DMS53 treated with DMSO at 0.1 percent for 48 hours (cell line): ENCODE measurements at regions not wholly inside any gene's neighbourhood (a gene's known extent, or its start where the extent isn't known, plus 50 kb on each side); places are given as distances from the start of the nearest gene placed in this dataset.

ENCODE experiments used
- DNase-seq: peaks from one replicate; lab custom pipeline; 2025; ENCODE audit not compliant: unreplicated experiment; lab: John Stamatoyannopoulos, UW

DNA sequence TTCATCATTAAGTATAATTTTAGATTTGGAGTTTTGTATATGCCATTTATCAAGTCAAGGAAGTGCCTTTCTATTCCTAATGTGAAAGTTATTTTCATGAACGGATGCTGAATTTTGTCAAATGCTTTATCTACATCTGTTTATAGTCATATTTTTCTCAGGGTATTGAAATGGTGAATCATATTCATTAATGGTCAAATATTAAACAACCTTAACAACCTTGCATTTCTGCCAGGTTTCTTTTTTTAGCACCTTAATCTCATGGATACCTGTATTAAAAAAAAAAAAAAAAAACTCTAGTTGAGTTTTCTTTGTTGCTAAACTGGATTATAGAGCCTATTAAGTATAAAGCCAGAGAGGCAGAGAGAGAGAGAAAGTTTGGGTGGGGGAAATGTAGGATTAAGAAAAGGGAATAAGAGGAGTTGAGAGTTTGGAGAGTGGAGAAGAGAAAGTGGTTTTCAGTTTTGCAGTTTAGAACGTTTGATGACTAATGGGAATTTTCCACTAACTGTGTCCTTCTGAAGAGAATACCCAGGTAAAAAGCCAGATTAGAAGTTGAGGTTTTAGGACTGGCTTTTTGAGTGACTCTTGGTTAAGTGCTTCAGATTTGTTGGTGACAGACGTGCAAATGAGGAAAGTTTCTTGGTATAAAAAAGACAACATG is 305.0 kb downstream of the HLX start:
- no peak for DNase-seq

- no peak for DNase-seq
Observed at GRCh38 chr1:221187174-221187573, 307.9 kb downstream of the HLX start.

DNA sequence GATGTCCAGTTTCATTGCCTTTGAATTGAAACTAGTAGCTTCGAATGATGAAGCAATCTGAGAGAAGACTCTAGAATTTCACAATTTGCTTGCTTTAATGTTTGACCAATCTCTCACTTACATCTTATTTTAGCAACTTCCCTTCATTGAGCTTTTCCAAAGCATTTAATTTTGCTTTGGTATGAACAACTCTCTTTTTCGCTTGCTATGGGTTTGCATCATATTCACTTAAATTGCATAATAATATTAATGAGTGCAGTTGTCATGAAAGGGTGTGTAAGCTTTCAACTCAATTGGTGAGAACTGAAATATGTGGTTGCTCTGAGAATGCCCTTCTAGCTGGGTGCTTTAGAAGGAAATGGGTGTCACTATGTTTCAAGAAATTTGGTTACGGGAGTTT is 309.2 kb downstream of the HLX start:
- DNase-seq, result no peak

DNA sequence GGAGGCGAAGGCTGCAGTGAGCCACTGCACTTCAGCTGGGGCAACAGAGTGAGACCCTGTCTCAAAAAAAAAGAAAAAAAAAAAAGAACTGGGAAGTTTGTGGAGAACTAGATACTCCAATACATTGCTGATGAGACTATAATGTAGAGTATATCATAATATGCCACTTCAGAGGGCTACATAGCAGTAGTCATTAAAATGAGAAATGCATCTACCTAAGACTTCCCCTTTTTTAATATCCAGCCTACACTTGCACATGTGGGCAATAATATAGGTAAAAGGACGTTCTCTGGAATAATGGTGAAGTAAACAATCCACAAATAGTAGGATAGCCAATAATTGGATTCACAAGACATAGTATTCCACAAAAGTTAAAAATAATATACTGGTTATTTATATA is 311.0 kb downstream of the HLX start:
- DNase-seq, result no peak

DNA sequence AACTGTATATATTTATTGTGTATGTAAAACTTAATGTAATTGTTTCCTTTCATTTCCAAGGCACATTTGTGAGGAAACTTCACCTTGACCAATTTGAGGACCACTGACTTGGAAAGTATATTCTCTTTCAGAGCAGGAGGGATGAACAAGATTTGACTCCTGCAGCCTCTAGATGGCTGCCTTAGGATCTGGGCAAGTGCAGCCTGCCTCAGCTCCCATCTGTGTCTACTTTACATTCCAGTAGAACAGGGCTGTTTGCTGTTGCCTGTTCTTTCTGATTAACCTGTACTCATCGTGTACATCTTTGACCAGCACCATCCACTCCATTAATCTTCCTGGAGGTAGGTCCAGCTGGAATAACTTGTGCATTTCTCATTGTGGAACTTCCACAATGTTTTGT is 312.8 kb downstream of the HLX start:
- no peak for DNase-seq

DNA sequence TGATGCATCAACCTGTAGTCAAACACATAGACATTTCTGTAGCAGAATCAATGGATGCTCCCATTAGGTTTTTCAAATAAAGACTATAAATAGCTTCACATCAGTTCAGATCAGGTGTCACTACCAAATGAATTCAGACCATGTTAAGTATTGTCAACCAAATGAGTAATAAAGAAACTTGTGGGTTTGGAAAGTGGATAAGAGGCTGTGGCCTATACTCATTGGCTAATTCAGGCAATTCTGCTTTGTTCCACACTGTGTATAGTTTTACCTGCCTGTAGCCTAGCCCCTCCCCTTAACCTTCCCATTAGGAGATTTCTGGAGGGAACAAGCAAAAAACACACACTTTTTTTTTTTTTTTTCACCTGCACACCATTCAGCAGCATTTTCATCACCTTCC is 321.2 kb downstream of the HLX start:
- DNase-seq, result no peak

- DNase-seq, result no peak
Observed at GRCh38 chr1:221201773-221202172, 322.5 kb downstream of the HLX start.

DNA sequence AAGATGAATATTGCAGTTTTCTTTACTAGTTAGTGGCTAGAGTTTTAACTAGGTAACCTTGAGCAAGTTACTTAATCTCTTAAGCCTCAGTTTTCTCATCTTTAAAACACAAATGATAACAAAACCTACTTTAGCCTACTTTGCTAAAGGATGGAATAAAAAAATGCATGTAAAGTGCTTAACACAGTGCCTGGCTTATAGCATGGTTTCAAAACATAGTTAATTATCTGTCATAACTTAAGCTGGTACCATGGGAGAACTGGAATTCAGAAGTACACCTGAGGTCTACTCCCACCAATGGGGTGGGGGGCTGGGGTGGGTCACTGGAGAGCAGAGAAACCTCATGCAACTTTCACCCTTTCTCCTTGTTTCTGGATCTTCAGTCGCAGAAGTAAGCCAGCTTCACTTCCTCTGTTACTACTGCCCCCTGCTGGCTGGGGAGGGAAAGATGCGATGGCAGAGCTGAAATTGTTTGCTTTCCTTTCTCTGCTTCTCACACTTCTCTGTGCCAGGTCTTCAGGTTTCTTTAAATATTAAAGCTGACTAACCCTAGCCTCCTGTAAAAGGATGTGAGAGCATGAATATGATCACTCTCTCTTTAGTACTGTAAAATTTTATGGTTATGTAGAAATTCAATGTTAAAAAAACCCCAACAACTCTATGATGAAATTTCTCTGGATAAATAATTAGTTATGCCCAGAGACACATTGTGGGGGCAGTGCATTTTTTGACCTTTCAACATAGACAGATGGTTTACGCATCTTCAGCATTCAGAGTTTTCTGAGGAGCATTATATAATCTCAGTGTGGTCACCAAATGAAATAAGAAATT is 324.2 kb downstream of the HLX start:
- DNase-seq, result peak; percentile 75

DNA sequence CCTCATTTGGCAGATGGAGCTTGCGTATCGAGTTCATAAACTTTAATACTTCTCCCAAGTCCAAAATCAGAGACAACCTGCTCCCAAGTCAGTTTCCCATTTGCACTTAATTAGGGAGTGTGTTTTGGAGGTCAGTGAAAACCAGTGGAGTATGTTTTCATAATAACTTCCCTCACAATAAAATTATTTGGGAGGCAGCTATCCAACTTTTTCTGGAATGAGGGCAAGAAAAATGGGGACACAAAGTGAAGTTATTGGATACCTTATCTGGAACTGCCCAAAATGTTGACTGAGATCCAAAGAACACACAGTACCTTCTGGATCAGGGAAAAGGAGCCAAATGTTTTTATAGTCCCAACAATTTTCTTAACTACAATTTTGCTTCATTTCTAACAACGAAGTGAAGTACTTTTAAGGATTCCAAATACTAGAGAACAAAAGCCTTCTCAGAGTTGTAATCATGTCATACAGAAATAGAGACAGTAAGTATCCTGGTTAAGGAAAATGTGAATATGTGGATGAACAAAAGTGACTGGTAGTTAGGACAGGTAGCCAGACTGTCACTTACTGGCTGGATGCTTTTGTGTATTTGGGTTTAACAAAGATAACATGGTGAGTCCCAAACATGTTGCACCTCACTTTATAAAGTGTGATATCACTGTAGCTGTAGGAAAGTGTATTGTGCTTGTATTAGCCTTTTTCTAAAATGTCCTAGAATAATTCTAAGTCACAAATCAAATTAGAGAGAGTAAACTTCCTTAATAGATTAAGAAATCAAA is 325.0 kb downstream of the HLX start:
- no peak for DNase-seq

GRCh38 chr1:221206076-221206475 is 326.8 kb downstream of the HLX start:
- no peak for DNase-seq

GRCh38 chr1:221212926-221213325 is 333.7 kb downstream of the HLX start:
- no peak for DNase-seq

GRCh38 chr1:221217029-221217428 is 337.8 kb downstream of the HLX start:
- peak; percentile 78 for DNase-seq

DNA sequence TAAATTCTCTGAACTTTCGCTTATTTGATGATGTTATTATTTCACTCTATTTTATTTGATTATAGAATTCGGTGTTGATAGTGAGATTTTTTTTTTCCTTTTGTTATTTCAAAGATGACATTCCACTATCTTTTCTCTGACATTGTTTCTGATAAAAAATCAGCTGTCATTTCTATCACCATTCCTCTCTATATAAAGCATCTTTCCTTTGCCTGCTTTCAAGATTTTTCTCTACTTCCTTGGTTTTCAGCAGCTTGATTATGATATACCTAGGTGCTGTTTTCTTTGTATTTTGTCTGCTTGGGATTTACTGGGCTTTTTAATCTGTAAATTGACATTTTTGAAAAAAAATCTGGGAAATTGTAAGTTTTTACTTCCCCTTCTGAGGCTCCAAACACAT is 344.0 kb downstream of the HLX start:
- no peak for DNase-seq

DNA sequence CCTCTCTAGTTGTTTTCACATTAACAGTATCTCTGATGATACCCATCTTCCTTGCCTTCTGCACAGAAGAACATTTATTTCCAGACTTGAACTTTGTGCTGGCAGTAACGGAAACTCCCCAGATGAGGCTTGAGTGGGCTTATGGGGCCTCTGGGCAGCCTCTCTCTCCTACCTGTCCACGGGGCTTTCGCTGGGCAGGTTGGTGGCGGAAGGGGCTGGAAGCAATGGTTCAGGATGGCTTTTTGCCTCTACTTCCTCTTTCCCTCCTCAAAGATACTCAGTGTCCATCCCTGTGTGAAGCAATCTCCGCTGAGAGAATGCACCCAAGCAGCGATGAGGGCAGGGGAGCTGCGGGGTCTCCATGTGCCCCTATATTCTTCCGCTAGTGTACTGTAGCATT is 348.2 kb downstream of the HLX start:
- DNase-seq, result no peak

DNA sequence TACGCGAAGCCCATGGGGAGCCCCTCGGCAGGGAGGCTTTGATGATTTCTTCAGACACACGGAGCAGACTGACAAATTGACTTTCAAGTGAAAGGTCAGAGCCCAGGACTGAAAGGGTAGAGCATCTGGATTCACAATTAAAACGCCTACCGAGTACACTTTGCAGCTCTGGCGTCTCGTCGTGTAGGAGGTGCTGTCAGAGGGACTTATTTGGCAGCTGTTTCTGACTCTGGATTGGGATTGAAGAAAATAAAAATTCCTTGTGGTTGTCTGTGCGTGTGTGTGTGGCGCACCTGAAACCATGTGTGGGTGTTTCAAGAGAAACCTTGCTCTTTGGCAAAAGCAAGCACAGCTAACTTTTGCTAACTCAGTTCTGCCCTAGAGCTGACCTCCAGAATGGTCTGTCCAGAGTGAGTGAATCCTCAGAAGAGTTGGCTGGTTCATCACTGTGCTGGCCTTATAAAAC is 348.7 kb downstream of the HLX start:
- DNase-seq, result no peak

- DNase-seq, result no peak
Observed at GRCh38 chr1:221228594-221228993, 349.4 kb downstream of the HLX start.

DNA sequence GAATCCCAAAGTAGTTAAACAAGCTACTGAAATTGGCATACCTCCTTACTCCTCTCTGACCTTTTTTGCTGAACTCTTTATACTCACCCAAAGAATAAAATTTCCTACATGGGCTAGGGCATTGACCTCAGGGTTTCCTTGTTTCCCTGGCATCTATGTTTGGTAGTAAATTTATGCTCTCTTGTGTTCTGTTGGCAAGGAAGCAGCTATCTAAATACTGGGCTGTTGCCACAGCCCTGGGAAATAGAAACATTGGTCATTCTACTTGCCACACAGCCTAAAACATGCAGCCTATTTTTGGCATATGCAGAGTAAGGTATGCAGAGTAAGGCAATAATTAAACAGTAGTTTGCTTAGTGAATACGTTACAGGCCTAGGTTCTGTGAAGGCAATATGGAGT is 351.4 kb downstream of the HLX start:
- no peak for DNase-seq

- no peak for DNase-seq
Observed at GRCh38 chr1:221234791-221235190, 355.5 kb downstream of the HLX start.

DNA sequence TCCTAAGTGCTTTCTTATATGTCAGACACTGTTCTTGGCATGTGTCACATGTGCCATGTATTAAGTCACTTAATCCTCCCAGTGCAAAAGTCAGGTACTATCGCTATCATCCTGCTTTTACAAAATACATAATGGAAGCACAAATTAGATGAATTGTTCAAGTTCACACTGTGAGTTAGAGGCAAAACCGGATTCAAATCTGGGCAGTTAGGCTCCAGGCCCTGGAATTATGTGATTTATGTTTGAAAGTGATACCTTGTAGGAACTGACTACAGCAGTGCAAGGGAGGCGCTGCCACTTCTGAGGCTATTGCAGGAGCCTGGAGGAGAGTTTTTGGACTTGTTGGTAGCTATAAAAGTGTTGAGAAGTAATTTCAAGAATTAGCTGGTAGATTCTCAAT is 358.3 kb downstream of the HLX start:
- no peak for DNase-seq

- no peak for DNase-seq
Observed at GRCh38 chr1:221239181-221239580, 359.9 kb downstream of the HLX start.

GRCh38 chr1:221239792-221240191 is 360.5 kb downstream of the HLX start:
- DNase-seq, result no peak

DNA sequence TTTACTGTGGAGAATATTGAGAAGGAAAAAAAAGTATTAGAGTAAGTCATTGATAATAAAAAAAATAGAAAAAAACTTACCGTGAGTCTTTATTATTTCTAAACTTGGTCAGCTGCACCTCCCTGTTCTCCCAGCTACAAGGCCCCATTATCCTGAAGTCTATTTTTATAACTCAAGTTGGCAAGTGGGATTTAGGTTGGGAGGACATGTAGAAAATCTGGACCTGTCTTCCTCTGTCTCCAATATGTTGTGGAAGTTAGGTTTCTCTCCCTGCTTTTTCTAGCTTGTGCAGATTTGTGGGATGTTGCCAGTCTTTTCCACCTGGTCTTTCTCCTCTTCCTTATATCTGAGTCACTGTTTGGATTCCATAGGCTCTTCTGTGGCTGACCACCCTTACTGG is 361.4 kb downstream of the HLX start:
- DNase-seq, result no peak
